Dedifferentiated amniotic fluid mesenchymal stem cell (primary cell): ENCODE measurements at regions not wholly inside any gene's neighbourhood (a gene's known extent, or its start where the extent isn't known, plus 50 kb on each side); places are given as distances from the start of the nearest gene placed in this dataset.

ENCODE experiments used
- DNase-seq: peaks from one replicate; pipeline ENCODE4 v3.0.0-alpha.2; 2016; ENCODE audit errors: extremely low spot score

GRCh38 chr18:75531851-75532459 is 104.5 kb upstream of the SMIM21 start:
- DNase-seq: no peak

- no peak for DNase-seq
Observed at GRCh38 chr18:75531212-75531850, 103.8 kb upstream of the SMIM21 start.

- DNase-seq: no peak
Observed at GRCh38 chr18:75530566-75531211, 103.2 kb upstream of the SMIM21 start.

- DNase-seq: no peak
Observed at GRCh38 chr18:75530118-75530517, 102.6 kb upstream of the SMIM21 start.

- DNase-seq: no peak
Observed at GRCh38 chr18:75529394-75529793, 101.9 kb upstream of the SMIM21 start.

GRCh38 chr18:75527848-75528685 is 100.6 kb upstream of the SMIM21 start:
- DNase-seq: no peak

- no peak for DNase-seq
Observed at GRCh38 chr18:75526038-75526437, 98.5 kb upstream of the SMIM21 start.

- no peak for DNase-seq
Observed at GRCh38 chr18:75525331-75525730, 97.8 kb upstream of the SMIM21 start.

- DNase-seq: no peak
Observed at GRCh38 chr18:75524841-75525240, 97.3 kb upstream of the SMIM21 start.

- DNase-seq: no peak
Observed at GRCh38 chr18:75524181-75524580, 96.7 kb upstream of the SMIM21 start.

GRCh38 chr18:75521816-75522215 is 94.3 kb upstream of the SMIM21 start:
- no peak for DNase-seq

GRCh38 chr18:75518007-75518406 is 90.5 kb upstream of the SMIM21 start:
- no peak for DNase-seq

- no peak for DNase-seq
Observed at GRCh38 chr18:75517286-75517685, 89.8 kb upstream of the SMIM21 start.

- DNase-seq: no peak
Observed at GRCh38 chr18:75507636-75508035, 80.1 kb upstream of the SMIM21 start.

- no peak for DNase-seq
Observed at GRCh38 chr18:75506913-75507312, 79.4 kb upstream of the SMIM21 start.

- no peak for DNase-seq
Observed at GRCh38 chr18:75504469-75504868, 77.0 kb upstream of the SMIM21 start.

- no peak for DNase-seq
Observed at GRCh38 chr18:75503615-75504014, 76.1 kb upstream of the SMIM21 start.

- DNase-seq: no peak
Observed at GRCh38 chr18:75502286-75502685, 74.8 kb upstream of the SMIM21 start.

- DNase-seq: no peak
Observed at GRCh38 chr18:75500545-75500944, 73.0 kb upstream of the SMIM21 start.

GRCh38 chr18:75497576-75498235 is 70.2 kb upstream of the SMIM21 start:
- DNase-seq: no peak

- DNase-seq: no peak
Observed at GRCh38 chr18:75496151-75496550, 68.6 kb upstream of the SMIM21 start.

GRCh38 chr18:75492852-75493251 is 65.3 kb upstream of the SMIM21 start:
- no peak for DNase-seq
